DMS 273 (cell line): ENCODE measurements at regions not wholly inside any gene's neighbourhood (a gene's known extent, or its start where the extent isn't known, plus 50 kb on each side); places are given as distances from the start of the nearest gene placed in this dataset.

ENCODE experiments used
- DNase-seq: peaks from one replicate; lab custom pipeline; 2025; ENCODE audit not compliant: unreplicated experiment; lab: John Stamatoyannopoulos, UW

DNA sequence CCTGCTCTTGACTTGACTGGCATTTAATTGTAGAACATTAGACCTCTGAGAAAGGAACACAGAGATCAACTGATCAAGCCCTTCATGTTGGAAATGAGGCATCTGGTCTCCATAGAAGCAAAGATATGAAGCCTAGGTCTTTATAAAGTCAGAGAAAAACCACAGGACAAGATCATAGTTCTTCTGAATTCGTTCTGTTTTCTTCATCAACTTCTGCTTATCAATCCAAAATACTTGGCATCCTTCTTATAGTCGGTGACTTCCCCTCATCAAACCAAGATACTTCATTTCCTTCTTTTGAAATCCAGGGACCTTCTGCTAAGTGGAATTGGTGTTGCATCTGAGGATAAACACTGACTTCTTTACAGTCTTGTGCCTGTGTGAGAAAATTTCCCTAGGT lies 77.1 kb upstream of the PRKCQ start:
- no peak for DNase-seq

DNA sequence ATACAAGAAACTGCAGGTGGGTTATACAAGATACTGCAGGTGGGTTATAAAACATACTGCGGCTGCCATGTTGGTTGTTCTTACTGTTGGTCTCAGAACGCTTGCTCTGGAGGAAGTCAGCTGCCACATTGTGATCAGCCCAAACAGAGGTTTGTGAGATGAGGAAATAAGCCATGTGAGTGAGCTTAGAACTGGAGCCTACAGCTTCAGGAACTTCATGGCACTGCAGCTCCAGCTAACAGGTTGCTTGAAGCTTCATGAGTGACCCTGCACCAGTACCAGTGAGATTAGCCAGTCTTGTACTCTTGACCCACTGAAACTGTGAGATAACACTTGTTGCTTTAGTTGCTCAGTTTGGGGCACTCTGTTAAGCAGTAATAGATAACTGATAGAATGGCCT lies 74.5 kb upstream of the PRKCQ start:
- DNase-seq, result no peak

DNA sequence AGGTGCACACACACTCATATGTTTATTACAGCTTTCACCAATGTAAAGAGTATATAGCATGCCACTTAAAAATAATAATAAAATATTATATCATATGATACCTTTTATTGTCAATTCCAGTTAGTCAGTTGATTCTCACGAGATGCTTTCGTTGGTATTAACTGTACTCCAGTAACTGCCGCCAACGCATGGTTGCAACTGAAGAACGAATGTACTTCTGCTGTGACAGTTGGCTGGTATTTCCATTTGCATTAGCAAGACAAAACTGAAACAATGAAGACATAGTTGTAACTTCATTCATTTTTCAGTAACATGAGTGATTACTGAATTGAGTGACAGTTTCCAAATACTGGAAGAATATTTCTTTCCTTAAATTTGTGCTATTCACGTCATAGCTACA lies 70.5 kb upstream of the PRKCQ start:
- no peak for DNase-seq

DNA sequence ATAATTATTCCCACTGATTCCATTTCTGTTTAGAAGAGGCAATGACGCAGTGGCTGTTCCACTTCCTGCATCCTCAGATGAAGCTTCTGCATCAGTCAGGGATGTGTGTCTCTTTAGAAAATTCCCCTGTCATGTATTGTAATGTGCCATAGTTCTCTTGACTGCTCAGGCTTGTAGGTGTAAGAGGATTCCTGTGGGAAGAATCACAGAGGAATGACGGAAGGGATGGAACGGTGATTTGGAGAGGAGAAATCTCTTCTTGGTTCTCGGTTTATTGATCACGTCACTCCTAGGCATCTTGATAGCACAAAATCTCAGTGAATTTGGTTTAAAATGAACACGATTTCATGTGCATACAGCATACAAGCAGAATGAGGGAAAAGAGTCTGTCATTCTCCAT lies 69.8 kb upstream of the PRKCQ start:
- no peak for DNase-seq

DNA sequence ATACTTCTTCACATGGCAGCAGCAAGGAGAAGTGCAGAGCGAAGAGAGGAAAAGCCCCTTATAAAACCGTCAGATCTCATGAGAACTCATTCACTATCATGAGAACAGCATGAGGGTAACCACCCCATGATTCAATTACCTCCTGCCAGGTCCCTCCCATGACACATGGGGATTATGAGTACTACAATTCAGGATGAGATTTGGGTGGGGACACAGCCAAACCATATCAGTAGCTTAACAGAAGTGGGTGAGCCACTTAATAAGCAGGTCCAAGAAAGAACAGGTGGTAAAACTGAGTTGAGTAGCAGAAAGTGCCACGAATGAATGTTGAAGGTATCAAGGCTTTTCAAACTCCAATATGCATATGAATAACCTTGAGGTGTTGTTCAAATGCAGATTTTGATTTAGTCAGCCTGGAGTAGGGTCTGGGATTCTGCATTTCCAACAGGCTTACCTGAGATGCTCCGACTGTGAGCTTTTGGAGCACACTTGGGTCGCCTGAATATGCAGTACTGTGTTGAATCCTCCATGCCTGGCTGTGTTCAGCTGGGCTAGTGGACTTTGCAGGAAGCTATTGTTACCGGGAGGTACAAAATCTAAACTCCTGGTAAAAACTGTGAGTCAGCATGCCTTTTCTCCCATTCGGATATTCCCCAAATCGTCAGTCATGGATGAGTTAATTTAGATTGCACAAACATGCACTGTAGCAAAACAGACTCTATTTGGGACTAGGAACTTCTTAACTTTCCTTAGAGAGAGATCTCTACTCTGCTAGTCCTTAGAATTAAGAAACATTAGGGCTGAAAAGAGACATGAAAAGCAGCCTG lies 69.0 kb upstream of the PRKCQ start:
- DNase-seq, result no peak

DNA sequence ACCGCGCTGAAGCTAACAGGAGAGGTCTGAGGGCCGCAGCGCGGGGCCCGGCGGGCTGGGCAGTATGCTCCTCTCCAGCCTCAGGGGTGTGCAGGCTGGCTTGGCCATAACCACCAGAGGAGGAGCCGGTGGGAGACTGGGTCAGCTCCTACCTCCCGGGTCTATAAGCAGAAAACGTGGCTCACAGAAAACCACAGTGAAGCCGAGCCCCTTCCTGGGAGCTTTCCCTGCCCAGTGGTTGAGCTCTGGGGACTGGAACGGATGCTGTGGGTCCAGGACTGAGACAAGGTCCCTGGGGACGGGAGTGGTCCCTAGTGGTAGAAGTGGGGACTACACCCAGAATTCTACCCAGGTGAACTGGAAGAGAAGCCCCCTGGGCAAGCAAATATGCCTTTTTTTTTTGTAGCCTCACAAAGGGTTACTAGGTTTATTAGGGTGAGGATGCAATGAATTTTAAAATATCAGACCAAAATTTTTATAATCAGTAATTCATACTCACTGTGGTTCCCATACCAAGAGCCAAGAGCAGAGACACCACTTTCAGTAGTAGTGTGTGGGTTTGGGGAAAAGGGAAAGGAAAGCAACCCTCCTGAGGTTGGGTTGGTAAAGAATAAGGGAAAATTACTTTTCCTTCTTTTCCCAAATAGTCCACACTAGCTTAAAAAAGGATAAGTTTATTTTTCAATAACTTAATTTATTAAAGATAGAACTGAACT lies 67.9 kb upstream of the PRKCQ start:
- peak; percentile 26 for DNase-seq

DNA sequence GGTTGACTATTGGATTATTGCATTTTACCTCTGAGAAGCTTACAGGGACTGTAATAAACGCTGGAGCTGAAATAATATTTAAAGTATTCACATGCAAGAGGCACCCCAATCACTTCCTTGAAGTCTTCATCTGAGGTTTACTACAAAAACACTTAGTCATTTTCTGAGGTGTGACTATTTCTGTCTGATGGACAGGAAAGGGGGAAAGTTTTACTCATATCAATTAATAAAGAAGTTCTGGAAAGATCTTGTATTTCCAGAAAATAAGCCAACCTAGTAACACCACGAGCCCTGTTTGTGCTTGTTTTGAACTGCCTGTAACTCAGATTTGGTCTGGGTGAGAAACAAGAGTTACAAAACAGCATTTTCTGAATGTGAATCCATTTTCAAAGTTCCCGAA lies 63.9 kb upstream of the PRKCQ start:
- no peak for DNase-seq

DNA sequence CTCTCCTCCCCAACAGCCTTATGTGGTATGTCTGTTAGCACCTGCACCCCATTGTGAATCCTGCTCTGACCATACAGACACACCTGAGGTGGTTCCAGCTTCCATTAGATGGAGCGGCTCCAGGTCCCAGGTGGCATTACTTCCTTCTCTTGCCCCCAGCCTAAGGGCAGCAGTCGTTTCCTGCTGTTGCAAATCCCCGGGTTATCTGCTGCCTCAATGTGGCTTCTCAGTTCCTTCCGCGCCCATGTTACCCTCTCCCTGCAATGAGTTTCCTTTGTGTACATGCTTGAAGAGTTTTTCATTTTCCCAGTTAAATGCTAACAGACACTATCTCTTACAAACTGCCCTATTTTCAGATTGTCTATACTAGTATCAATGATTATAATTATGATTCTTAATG lies 62.8 kb upstream of the PRKCQ start:
- DNase-seq, result no peak

DNA sequence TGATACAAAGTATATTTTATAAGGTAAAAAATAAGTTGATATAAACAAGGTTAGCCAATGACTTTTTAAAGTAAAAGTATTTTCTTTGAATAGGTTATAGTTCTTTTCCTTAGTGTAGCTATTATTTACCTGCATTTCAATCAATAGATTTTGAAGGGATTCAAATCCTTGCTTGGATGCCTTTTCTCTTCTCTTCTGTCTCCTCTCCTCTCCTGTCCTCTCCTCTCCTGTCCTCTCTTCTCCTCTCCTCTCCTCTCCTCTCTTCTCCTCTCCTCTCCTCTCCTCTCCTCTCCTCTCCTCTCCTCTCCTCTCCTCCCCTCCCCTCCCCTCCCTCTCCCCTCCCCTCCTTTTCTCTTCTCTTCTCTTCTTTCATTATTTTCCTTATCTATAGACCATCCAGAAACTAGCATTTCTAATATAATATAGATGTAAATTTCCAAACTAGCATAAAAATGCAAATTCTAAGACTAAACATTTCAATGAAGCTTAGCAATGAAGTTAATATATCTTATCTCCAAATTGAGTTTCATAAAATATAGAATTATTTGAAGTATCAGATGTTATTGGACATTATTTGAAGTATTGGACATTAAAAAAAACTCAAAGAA lies 60.5 kb upstream of the PRKCQ start:
- DNase-seq, result no peak

DNA sequence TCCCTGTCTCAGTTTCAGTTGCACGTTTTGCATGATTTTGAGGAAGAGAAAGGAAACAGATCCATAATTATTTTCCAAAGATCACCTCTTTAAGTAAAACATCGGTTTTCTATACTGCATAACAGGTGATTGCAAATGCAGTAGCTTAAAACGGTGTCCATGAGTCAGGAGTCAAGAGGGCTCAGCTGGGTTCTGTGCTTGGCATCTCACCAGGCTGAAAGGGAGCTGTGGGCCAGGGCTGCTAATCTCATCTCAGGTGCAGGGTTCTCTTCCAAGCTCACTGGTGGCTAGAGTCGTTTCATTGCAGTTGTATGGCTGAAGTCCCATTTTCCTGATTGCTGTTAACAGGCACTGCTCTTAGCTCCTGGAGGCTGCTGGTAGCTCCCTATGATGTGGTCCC lies 57.0 kb upstream of the PRKCQ start:
- DNase-seq, result no peak

DNA sequence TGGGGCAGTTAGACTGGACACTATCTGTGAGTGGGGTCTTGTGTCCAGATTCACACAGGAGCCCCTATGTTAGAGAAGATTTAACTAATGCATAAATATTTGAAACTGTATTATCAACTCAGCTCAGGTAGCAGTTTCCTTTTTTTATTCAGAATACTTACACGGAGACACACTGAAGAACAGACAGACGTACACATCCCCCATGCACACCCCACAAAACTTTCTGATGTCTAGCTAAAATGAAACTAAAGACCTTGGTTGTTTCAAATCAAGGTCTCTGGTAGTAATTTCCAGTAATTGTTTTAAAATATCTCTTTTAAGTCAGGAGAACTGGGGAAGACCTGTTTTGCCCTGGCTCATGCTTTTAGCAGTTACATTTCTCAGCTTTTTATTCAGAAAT lies 55.7 kb upstream of the PRKCQ start:
- DNase-seq, result no peak
